ENCODE measurements at regions not wholly inside any gene's neighbourhood (a gene's known extent, or its start where the extent isn't known, plus 50 kb on each side); places are given as distances from the start of the nearest gene placed in this dataset.

DNA sequence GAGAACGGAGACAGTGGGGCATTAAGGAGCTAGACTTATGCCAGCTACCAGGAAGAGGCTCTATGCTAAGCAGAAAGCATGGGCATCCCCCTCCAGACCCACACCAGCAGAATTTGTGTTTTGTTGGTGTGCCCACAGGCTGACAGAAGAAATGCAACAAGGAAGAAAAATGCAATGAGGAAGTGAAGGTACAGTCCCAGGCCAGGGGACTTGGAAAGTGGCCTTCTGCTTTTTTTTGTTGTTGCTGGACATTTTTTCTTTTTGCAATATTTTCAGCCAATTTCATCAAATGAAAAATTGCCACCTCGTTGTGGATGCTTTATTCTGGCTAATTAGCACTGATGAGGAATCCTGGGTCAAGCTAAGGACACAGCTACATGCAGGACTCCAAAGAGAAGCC is 167.7 kb downstream of the TSHZ3 start:
- no peaks in the 10 kb centered on the region for H3K4me1 ChIP-seq
- no peak overlapping the region for H3K27ac ChIP-seq
- TF ChIP-seq, protein P1, sequence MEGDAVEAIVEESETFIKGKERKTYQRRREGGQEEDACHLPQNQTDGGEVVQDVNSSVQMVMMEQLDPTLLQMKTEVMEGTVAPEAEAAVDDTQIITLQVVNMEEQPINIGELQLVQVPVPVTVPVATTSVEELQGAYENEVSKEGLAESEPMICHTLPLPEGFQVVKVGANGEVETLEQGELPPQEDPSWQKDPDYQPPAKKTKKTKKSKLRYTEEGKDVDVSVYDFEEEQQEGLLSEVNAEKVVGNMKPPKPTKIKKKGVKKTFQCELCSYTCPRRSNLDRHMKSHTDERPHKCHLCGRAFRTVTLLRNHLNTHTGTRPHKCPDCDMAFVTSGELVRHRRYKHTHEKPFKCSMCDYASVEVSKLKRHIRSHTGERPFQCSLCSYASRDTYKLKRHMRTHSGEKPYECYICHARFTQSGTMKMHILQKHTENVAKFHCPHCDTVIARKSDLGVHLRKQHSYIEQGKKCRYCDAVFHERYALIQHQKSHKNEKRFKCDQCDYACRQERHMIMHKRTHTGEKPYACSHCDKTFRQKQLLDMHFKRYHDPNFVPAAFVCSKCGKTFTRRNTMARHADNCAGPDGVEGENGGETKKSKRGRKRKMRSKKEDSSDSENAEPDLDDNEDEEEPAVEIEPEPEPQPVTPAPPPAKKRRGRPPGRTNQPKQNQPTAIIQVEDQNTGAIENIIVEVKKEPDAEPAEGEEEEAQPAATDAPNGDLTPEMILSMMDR (IDR thresholded peaks at IDR 0.05) = no peak
- no peak overlapping the region for H3K4me3 ChIP-seq
- no peak for DNase-seq
- intact Hi-C loops (cut with DNase I) = loop anchor here in 1 of 10 donors (5.0 kb wide), 1 partner anchor 136 kb away; no protein-coding TSS in a partner anchor
- no peak for ATAC-seq
- no peaks in the 10 kb centered on the region for H3K36me3 ChIP-seq
- WGBS, 2 donors = 78% methylated on average over 2 of the region's 2 CpGs
- peaks cover 0 to 3% (median 0%) of the 10 kb centered on the region in 11 donors for H3K9me3 ChIP-seq
- peaks cover 0 to 5% (median 0%) of the 10 kb centered on the region in 7 donors for H3K27me3 ChIP-seq

DNA sequence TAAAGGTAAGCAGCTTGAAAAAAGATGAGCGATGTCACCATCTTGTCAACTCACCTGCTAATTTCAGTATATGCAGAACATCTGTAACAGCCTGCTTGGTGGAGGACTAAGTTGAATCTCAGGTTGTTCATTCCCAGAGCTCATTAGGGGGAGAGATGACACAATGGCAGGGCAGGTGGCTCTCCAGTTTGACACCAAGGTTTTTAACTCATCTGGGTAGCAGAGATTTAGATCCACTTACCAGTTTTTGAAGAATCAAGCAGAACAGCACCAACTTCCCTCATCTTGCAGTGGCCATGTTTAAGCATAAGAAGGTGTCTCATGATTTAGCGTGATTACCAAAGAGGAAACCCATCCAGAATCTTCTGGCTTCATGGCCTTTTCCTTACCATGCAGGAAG is 168.3 kb downstream of the TSHZ3 start:
- no peaks in the 10 kb centered on the region for H3K4me1 ChIP-seq
- no peaks in the 10 kb centered on the region for H3K36me3 ChIP-seq
- no peak overlapping the region for H3K27ac ChIP-seq
- no peak for DNase-seq
- peaks cover 0 to 7% (median 0%) of the 10 kb centered on the region in 7 donors for H3K27me3 ChIP-seq
- peaks cover 0 to under 1% (median 0%) of the 10 kb centered on the region in 11 donors for H3K9me3 ChIP-seq
- H3K4me3 ChIP-seq = no peak overlapping the region
- TF ChIP-seq, protein P1 (IDR thresholded peaks at IDR 0.05) = no peak
- intact Hi-C loops (cut with DNase I) = loop anchor here in 1 of 10 donors (5.0 kb wide), 1 partner anchor 136 kb away; no protein-coding TSS in a partner anchor
- 46 to 49% methylated on average over 2 of the region's 2 CpGs for WGBS, 2 donors
- no peak for ATAC-seq

DNA sequence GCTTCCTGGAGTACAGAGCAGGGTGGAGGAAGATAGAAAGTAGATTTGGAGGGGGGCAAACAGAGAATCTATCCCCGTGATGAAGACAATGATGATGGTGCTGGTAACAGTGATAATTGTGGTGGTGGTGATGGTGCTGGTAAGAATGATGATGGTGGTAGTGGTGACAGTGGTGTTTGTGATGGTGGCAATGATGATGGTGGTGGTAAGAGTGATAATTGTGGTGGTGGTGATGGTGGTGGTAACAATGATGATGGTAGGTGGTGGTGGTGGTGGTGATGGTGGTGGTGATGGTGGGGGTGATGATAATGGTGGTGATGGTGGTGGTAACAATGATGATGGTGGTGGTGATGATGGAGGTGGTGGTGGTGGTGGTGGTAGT is 169.8 kb downstream of the TSHZ3 start:
- no peak overlapping the region for H3K27ac ChIP-seq
- intact Hi-C loops (cut with DNase I) = no loop called here
- ATAC-seq (no peak), DNase-seq (no peak)
- 83 to 87% methylated on average over 1 of the region's 1 CpG for WGBS, 2 donors
- H3K27me3 ChIP-seq = peaks cover 0 to 10% (median 0%) of the 10 kb centered on the region in 7 donors
- H3K36me3 ChIP-seq = no peaks in the 10 kb centered on the region
- TF ChIP-seq, protein P1 (IDR thresholded peaks at IDR 0.05) = no peak
- H3K9me3 ChIP-seq = no peaks in the 10 kb centered on the region
- H3K4me1 ChIP-seq = no peaks in the 10 kb centered on the region
- H3K4me3 ChIP-seq = no peak overlapping the region

DNA sequence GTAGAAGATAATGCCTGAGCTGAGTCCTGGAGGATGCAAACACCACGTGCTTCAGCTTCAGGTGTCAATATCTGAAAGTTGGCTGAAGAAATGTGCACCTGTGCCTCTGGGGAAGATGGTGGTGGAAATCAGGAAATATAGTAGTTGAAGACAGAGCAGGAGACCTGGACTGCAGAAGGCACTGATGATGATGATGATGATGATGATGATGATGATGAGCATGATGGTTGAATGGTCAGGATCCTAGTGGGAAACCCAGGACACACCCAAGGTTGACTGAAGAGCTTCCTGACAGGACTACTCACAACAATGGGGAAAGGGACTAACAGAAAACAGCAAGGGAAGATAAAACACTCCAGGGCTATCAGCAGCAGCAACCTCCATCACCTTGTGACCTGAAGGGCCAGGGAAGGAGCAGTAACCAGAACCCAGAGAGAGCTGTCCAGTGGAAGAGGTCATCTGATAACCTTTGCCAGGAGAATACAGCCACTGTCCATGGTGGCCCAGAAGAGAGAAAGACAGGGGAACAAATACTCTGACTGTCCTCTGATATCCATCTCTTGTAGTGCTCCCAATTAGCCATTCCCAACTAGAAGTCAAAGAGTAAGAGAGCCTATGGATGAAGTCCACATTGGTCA is 170.3 kb downstream of the TSHZ3 start:
- 70 to 78% methylated on average over 1 of the region's 1 CpG for WGBS, 2 donors
- no peak for DNase-seq
- no peak overlapping the region for H3K4me3 ChIP-seq
- intact Hi-C loops (cut with DNase I) = no loop called here
- H3K27me3 ChIP-seq = peaks cover 0 to 10% (median 0%) of the 10 kb centered on the region in 7 donors
- H3K9me3 ChIP-seq = no peaks in the 10 kb centered on the region
- ATAC-seq = no peak
- H3K36me3 ChIP-seq = no peaks in the 10 kb centered on the region
- TF ChIP-seq, protein P1 (IDR thresholded peaks at IDR 0.05) = no peak
- H3K27ac ChIP-seq = no peak overlapping the region
- H3K4me1 ChIP-seq = no peaks in the 10 kb centered on the region
